Prostate gland (tissue), 2 donors: ENCODE measurements at regions not wholly inside any gene's neighbourhood (a gene's known extent, or its start where the extent isn't known, plus 50 kb on each side); places are given as distances from the start of the nearest gene placed in this dataset.

Experiments used
- DNase-seq: peaks from one replicate; pipeline ENCODE4 v3.0.0-alpha.2; 2019; ENCODE audit warnings: low spot score
- H3K27ac ChIP-seq, 2 donors: fragments of 200-600 bp; sonication (generic); 2 replicates each; pipeline ENCODE4 v1.5.1; 2017 to 2019
- H3K27me3 ChIP-seq: fragments of 200-600 bp; sonication (generic); replicated peaks from 2 replicates; pipeline ENCODE4 v1.5.1; 2019; ENCODE audit not compliant: insufficient read depth
- H3K36me3 ChIP-seq, 2 donors: fragments of 200-600 bp; sonication (generic); 1 replicate in 1 of 2; 2 replicates in 1 of 2; pipeline versions ENCODE4 v1.5.1 to v1.8.1; 2017 to 2019
- H3K4me1 ChIP-seq: fragments of 200-600 bp; sonication (generic); replicated peaks from 2 replicates; pipeline ENCODE4 v1.5.1; 2019
- H3K4me3 ChIP-seq, 2 donors: fragments of 200-600 bp; sonication (generic); 2 replicates each; pipeline ENCODE4 v1.5.1; 2017 to 2019
- H3K9me3 ChIP-seq: fragments of 200-600 bp; sonication (generic); 2 replicates; pipeline ENCODE4 v1.5.1; 2017
- POLR2A ChIP-seq: fragments of 450-650 bp; IDR thresholded peaks from one replicate; pipeline ENCODE4 v1.6.1; 2016; ENCODE audit warnings: antibody characterized with exemption, mild to moderate bottlenecking
- POLR2AphosphoS5 ChIP-seq: sonication (generic); formaldehyde crosslinking; IDR thresholded peaks from one replicate; pipeline ENCODE4 v1.6.1; 2017; ENCODE audit warnings: antibody characterized with exemption
- WGBS: methylation state at CpG from one replicate; pipeline ENCODE4 v1.1.5; 2018; 5-methylcytosine and 5-hydroxymethylcytosine counted together
- intact Hi-C: fragments of 100-400 bp; cut with DNase I; formaldehyde crosslinking; loops from one replicate; pipeline ENCODE4 v1.14.2; 2022
- TF ChIP-seq, protein P1 (sequence below), 4 experiments: fragments of 200-600 bp in 2 of 4; fragments of 450-650 bp in 2 of 4; sonication (generic) in 2 of 4; IDR thresholded peaks; 1 replicate in 3 of 4; 2 replicates in 1 of 4; pipeline ENCODE4 v1.5.1; 2016 to 2019; ENCODE audit warnings: antibody characterized with exemption in 4 of 4, mild to moderate bottlenecking in 2 of 4, moderate library complexity in 2 of 4

DNA sequence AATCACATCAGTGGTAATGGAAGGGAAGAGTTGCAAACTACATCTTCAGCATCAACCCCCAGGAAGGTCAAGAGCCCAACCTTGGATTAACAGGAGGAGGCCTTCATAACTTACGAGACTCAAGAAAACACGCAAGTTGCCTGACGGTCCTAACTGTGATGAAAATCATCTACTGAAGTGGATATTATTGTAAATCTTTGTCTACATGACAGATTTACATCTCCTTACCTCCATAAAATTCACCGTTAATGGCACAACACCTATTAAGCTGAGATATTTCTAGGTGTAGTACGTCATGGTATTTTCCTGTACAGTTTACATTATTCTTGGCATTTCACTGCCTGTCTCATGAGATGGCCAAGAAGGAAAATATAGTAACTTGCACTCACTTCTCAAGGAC, 332.0 kb downstream of the NSUN3 start:
- TF ChIP-seq POLR2AphosphoS5 (no peak), POLR2A (no peak)
- TF ChIP-seq, protein P1, sequence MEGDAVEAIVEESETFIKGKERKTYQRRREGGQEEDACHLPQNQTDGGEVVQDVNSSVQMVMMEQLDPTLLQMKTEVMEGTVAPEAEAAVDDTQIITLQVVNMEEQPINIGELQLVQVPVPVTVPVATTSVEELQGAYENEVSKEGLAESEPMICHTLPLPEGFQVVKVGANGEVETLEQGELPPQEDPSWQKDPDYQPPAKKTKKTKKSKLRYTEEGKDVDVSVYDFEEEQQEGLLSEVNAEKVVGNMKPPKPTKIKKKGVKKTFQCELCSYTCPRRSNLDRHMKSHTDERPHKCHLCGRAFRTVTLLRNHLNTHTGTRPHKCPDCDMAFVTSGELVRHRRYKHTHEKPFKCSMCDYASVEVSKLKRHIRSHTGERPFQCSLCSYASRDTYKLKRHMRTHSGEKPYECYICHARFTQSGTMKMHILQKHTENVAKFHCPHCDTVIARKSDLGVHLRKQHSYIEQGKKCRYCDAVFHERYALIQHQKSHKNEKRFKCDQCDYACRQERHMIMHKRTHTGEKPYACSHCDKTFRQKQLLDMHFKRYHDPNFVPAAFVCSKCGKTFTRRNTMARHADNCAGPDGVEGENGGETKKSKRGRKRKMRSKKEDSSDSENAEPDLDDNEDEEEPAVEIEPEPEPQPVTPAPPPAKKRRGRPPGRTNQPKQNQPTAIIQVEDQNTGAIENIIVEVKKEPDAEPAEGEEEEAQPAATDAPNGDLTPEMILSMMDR (IDR thresholded peaks at IDR 0.05), result no peak
- Histone ChIP-seq H3K4me3 (no peak overlapping the region), H3K27ac (no peak overlapping the region), H3K9me3 (no peaks in the 10 kb centered on the region), H3K4me1 (no peaks in the 10 kb centered on the region), H3K36me3 (no peaks in the 10 kb centered on the region), H3K27me3 (no peaks in the 10 kb centered on the region)
- intact Hi-C loops, result no loop called here
- 58% methylated on average over 5 of the region's 5 CpGs for WGBS
- no peak for DNase-seq

DNA sequence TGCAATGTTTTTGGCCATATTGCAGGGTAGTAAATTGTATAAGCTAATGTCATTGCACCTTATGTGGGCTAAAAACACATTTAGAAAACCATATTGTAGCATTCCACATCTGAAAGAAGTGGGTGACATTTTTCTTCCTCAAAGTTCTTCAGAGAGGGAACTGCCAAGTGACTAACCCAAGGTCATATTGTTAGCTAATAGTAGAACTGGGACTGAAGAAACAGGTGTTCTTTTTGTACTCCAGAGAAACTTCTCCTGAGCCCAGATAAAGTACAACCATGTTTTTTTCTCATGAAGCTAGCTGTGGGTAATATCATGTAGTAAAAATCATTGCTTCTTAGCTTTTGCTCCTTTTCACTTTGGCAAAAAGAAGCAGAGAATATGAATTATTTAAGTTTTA, 333.0 kb downstream of the NSUN3 start:
- Histone ChIP-seq H3K4me3 (no peak overlapping the region), H3K36me3 (no peaks in the 10 kb centered on the region), H3K4me1 (no peaks in the 10 kb centered on the region), H3K9me3 (no peaks in the 10 kb centered on the region), H3K27me3 (no peaks in the 10 kb centered on the region), H3K27ac (no peak overlapping the region)
- no peak for DNase-seq
- intact Hi-C loops, result no loop called here
- TF ChIP-seq, protein P1 (IDR thresholded peaks at IDR 0.05), result no peak
- TF ChIP-seq POLR2A (no peak), POLR2AphosphoS5 (no peak)

GRCh38 chr3:94398036-94398435, 335.2 kb downstream of the NSUN3 start:
- TF ChIP-seq POLR2A (no peak), POLR2AphosphoS5 (no peak)
- TF ChIP-seq, protein P1 (IDR thresholded peaks at IDR 0.05), result no peak
- 93% methylated on average over 1 of the region's 1 CpG for WGBS
- intact Hi-C loops, result no loop called here
- Histone ChIP-seq H3K9me3 (no peaks in the 10 kb centered on the region), H3K4me3 (no peak overlapping the region), H3K36me3 (no peaks in the 10 kb centered on the region), H3K4me1 (no peaks in the 10 kb centered on the region), H3K27ac (no peak overlapping the region), H3K27me3 (no peaks in the 10 kb centered on the region)
- DNase-seq, result no peak

DNA sequence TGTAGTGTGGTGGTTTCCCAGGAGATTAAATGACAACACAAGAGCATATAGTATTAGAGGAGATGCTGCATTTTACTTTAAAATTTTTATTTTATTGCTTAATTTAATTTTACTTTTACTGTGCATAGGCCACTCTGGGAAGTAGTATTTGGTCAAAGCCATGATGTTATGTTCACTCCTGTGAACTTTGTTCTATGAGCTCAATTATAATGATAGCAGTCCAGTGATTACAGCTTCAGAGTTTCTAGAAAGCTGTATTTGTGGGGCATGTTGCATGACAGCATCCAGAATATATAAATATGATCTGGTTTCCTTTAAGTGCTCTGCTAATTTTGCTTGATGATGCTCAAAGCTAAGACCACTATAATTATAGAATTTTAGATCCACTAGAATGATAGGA, 338.6 kb downstream of the NSUN3 start:
- TF ChIP-seq, protein P1 (IDR thresholded peaks at IDR 0.05), result no peak
- TF ChIP-seq POLR2A, result no peak
- no peak for TF ChIP-seq POLR2AphosphoS5
- DNase-seq, result no peak
- Histone ChIP-seq H3K27me3 (no peaks in the 10 kb centered on the region), H3K9me3 (no peaks in the 10 kb centered on the region), H3K4me1 (no peaks in the 10 kb centered on the region), H3K4me3 (no peak overlapping the region), H3K36me3 (no peaks in the 10 kb centered on the region), H3K27ac (no peak overlapping the region)
- intact Hi-C loops, result no loop called here

DNA sequence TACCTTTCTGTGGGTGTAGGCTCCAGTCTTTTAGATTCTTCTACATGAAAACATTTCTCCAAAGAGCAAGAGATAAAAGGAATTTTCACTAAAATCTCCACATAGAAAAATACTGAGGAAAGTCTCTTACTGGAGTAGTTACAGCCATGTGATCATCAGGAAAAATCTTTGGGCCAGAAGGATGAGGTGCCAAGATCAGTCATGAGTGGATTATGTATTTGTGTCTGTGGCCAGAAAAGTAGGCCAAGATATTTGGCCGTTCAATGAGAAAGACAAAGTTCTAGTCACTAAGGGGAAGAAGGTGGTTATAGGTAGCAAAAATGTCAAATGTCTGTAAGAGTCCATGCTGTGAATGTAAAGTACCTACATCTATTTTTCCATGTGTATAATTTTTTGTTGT, 339.3 kb downstream of the NSUN3 start:
- TF ChIP-seq POLR2A, result no peak
- no peak for TF ChIP-seq POLR2AphosphoS5
- intact Hi-C loops, result no loop called here
- no peak overlapping the region for H3K27ac ChIP-seq
- H3K9me3 ChIP-seq, result no peaks in the 10 kb centered on the region
- no peak overlapping the region for H3K4me3 ChIP-seq
- no peak for DNase-seq
- H3K27me3 ChIP-seq, result no peaks in the 10 kb centered on the region
- 72% methylated on average over 1 of the region's 1 CpG for WGBS
- no peaks in the 10 kb centered on the region for H3K4me1 ChIP-seq
- H3K36me3 ChIP-seq, result no peaks in the 10 kb centered on the region
